ENCODE measurements at regions not wholly inside any gene's neighbourhood (a gene's known extent, or its start where the extent isn't known, plus 50 kb on each side); places are given as distances from the start of the nearest gene placed in this dataset.
"Not testable (repeated sequence)": the region's sequence is repeated elsewhere in the genome, so short reads cannot be mapped to it uniquely, and the experiment has no call there.

DNA sequence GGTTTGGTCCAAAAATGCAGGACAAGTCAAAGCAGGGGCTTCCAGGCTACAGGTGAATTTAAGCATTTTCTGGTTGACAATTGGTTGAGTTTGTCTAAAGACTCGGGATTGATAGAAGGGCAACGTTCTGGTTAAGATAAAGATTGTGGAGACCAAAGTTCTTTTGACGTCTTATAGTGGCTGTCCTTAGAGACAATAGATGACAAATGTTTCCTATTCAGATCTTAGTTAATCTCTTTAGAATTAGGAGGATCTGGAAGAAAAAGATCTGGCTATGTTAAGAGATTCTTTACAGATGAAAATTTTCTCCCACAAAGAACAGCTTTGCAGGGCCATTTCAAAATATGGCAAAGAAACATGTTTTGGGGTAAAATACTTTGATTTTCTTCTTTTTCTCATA lies 157.9 kb downstream of the TTLL2 start:
- TF ChIP-seq POLR2A, CTCF (IDR thresholded peaks at IDR 0.05): not testable (repeated sequence)

All from tibial nerve (tissue), 3 donors.